Stomach (tissue), 4 donors: ENCODE measurements at regions not wholly inside any gene's neighbourhood (a gene's known extent, or its start where the extent isn't known, plus 50 kb on each side); places are given as distances from the start of the nearest gene placed in this dataset.

Source experiments
- CTCF ChIP-seq, 7 experiments: fragments of 450-650 bp in 4 of 7; fragments of 200-600 bp in 3 of 7; sonication (generic) in 3 of 7; IDR thresholded peaks; one replicate each; pipeline ENCODE4 v1.5.1; 2016 to 2019; ENCODE audit warnings: antibody characterized with exemption in 7 of 7, control low read depth in 2 of 7, mild to moderate bottlenecking in 1 of 7
- EP300 ChIP-seq: sonication (generic); formaldehyde crosslinking; IDR thresholded peaks from one replicate; pipeline ENCODE4 v1.6.1; 2017; ENCODE audit warnings: antibody characterized with exemption
- POLR2AphosphoS5 ChIP-seq, 3 donors: sonication (generic); formaldehyde crosslinking; IDR thresholded peaks; one replicate each; pipeline ENCODE4 v1.6.1; 2016; ENCODE audit warnings: antibody characterized with exemption in 3 of 3

GRCh38 chr9:2363138-2363745 is 258.3 kb upstream of the VLDLR start:
- TF ChIP-seq POLR2AphosphoS5 (IDR thresholded peaks at IDR 0.05) (no peak), CTCF (IDR thresholded peaks at IDR 0.05) (no peak), EP300 (no peak)
